ENCODE measurements at regions not wholly inside any gene's neighbourhood (a gene's known extent, or its start where the extent isn't known, plus 50 kb on each side); places are given as distances from the start of the nearest gene placed in this dataset.

DNA sequence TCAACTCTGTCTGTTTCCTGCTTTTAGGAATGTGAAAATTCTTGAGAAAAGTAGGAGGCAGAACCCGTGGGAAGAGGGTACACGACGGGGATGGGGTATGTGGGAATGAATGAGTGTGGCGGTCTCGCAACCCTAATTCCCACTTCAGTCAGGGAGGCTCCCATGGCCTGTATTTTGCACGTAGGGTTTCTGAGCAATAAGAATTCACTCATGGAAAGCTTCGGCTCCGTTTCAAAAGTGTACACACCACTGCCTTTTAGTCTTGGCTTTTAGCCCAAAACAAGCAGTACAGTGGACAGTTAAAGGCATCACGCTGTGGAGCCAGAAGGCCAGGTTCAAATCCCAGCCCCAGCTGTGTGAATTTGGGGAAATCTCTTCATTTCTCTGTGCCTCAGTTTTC lies 116.7 kb downstream of the MN1 start:
- Mint-ChIP-seq H3K4me3 (no peak overlapping the region), H3K9me3 (peaks cover 0 to 9% (median 5%) of the 10 kb centered on the region in 7 donors), H3K27ac (no peak overlapping the region), H3K27me3 (peaks cover 4 to 15% (median 4%) of the 10 kb centered on the region in 3 donors), H3K36me3 (no peaks in the 10 kb centered on the region), H3K4me1 (no peaks in the 10 kb centered on the region)
- DNase-seq = no peak
- no peak for ATAC-seq (ENCODE audit: low read depth in 2 of 2)

DNA sequence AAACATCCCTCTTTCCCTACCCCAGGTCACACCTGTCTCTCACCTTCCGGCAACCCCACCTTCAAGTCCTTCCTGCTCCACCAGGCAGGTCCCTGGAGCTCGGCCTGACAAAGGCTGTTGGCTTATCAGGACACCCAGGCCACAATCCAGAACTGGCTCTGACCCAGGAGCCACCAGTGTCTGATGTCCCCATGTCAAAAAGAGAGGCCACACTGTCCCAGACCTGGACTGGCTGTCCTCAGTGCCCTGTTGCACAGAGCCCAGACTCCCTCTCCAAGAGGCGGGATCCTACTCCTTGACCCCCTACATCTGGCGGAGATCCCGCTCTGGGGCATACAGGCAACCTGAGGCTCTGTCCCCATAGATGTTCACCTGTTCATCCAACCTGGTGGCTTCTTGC lies 116.0 kb downstream of the MN1 start:
- peaks cover 0 to 12% (median 5%) of the 10 kb centered on the region in 7 donors for H3K9me3 Mint-ChIP-seq
- H3K27me3 Mint-ChIP-seq = peaks cover 4 to 10% (median 8%) of the 10 kb centered on the region in 3 donors
- ATAC-seq (ENCODE audit: low read depth in 2 of 2) (no peak), DNase-seq (no peak)
- no peaks in the 10 kb centered on the region for H3K36me3 Mint-ChIP-seq
- H3K4me3 Mint-ChIP-seq = peak overlapping the region in 1 of 8 donors; percentile 67
- no peak overlapping the region for H3K27ac Mint-ChIP-seq
- no peaks in the 10 kb centered on the region for H3K4me1 Mint-ChIP-seq

DNA sequence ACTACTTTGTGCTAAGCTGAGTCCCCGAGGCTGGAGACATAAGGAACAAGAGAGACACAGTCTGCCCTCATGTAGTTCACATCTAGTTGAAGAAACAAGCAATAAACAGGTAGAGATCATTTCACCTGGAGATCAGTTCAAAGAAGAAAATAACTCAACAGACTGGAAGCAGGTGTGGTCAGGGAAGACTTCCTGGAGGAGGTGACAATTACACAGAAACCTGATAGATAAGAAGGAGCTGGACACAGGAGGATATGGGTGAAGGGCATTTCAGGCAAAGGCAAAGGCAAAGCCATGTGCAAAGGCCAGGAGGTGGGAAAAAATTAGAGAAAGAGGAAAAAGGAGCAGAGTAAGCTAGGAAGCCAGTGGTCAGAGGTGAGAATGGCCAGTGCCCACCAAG lies 115.6 kb downstream of the MN1 start:
- no peak for ATAC-seq (ENCODE audit: low read depth in 2 of 2)
- no peak overlapping the region for H3K4me3 Mint-ChIP-seq
- no peak overlapping the region for H3K27ac Mint-ChIP-seq
- H3K27me3 Mint-ChIP-seq = peaks cover 4 to 10% (median 8%) of the 10 kb centered on the region in 3 donors
- H3K36me3 Mint-ChIP-seq = no peaks in the 10 kb centered on the region
- H3K4me1 Mint-ChIP-seq = no peaks in the 10 kb centered on the region
- peaks cover 0 to 12% (median 5%) of the 10 kb centered on the region in 7 donors for H3K9me3 Mint-ChIP-seq
- DNase-seq = no peak

DNA sequence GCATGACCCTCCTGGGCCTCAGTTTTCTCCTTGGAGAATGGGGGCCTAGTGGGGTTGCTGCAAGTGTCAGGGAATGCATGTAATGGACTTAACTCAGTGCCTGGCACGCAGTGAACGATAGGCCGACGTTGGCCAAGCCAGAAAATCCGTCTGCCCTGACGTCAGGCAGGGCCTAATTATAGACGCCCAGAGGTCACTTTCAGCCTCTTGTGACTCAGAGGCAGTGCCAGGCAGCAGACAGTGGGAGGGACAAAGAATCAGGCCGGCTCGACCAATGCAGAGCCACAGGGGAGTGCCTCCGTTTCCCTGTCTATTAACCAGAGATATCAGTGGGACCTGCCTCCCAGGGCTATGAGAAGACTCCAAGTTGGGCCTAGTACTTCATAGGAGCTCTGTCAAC lies 115.0 kb downstream of the MN1 start:
- no peak for DNase-seq
- H3K36me3 Mint-ChIP-seq = no peaks in the 10 kb centered on the region

DNA sequence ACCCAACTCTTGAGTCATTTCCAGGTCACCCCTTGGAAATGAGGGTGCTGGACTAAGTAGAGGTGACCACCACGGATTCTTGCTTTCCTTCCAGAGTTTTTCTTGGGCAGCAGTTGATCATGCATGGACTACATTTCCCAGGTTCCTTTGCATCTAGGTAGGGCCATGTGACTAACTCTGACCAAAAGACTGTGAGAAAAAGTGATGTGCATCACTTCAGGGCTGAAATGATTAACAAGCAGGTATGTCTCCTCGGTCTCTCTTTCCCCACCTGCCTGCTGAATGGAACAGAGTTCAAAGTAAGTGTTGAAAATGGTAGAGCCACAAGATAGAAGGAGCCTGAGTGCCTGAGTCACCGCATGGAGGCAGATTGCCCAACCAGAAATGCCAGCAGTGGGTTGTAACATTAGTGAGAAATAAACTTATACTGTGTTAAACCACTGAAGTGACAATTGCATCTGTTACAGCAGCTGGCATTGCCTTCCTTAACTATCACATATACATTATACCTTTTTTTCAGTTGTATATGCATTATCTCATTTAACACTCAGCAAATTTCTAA lies 113.5 kb downstream of the MN1 start:
- H3K4me3 Mint-ChIP-seq = no peak overlapping the region
- H3K9me3 Mint-ChIP-seq = peaks cover 0 to 12% (median 6%) of the 10 kb centered on the region in 7 donors
- ATAC-seq (ENCODE audit: low read depth in 2 of 2) (no peak), DNase-seq (no peak)
- no peaks in the 10 kb centered on the region for H3K36me3 Mint-ChIP-seq
- peaks cover 4 to 10% (median 8%) of the 10 kb centered on the region in 3 donors for H3K27me3 Mint-ChIP-seq
- no peaks in the 10 kb centered on the region for H3K4me1 Mint-ChIP-seq
- no peak overlapping the region for H3K27ac Mint-ChIP-seq

More for the DNA sequence above, 115.0 kb downstream of the MN1 start:
- no peak for ATAC-seq (ENCODE audit: low read depth in 2 of 2)
- H3K9me3 Mint-ChIP-seq = peaks cover 0 to 12% (median 5%) of the 10 kb centered on the region in 7 donors
- no peaks in the 10 kb centered on the region for H3K4me1 Mint-ChIP-seq
- no peak overlapping the region for H3K27ac Mint-ChIP-seq
- no peak overlapping the region for H3K4me3 Mint-ChIP-seq
- peaks cover 4 to 10% (median 8%) of the 10 kb centered on the region in 3 donors for H3K27me3 Mint-ChIP-seq

DNA sequence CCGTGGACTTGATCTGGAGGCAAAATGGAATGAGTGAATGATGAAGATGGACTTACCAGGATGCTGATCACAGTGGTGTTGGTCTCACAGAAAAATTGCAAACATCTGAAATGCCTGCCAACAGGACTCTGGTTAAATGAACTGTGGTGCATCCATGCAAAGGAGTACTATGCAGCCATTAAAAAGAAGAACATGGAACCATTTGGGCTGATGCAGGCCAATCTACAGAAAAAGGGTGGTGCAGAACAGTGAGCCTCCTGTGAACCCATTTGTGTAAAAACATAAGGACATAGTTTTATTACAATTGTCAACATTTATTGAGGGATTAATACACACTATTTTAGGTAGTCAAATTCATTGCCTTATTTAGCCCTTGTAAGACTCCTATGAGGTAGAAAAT lies 111.9 kb downstream of the MN1 start:
- no peaks in the 10 kb centered on the region for H3K36me3 Mint-ChIP-seq
- no peaks in the 10 kb centered on the region for H3K4me1 Mint-ChIP-seq
- H3K9me3 Mint-ChIP-seq = peaks cover 0 to 14% (median 6%) of the 10 kb centered on the region in 7 donors
- H3K27ac Mint-ChIP-seq = no peak overlapping the region
- H3K27me3 Mint-ChIP-seq = peaks cover 4 to 10% (median 8%) of the 10 kb centered on the region in 3 donors
- no peak for ATAC-seq (ENCODE audit: low read depth in 2 of 2)
- no peak for DNase-seq
- no peak overlapping the region for H3K4me3 Mint-ChIP-seq

DNA sequence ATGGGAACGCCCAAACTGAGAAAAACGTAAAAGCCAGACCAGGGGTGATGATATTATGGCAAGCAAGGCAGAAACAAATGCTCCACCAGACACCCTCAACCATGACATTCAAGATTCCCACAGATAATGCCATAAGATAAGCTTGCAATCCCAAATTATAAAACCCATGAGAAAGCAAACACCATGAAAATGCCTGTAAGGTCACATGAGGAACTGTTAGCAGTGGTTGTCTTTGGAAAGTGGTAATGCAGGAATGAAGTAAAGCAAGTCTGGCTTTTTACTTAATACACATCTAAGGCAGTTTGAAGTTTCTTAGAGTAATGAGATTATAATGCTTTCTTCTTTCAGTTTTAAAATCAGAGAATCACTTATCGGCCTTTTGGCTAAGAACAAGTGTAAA lies 111.0 kb downstream of the MN1 start:
- Mint-ChIP-seq H3K9me3 (peaks cover 0 to 14% (median 6%) of the 10 kb centered on the region in 7 donors), H3K36me3 (no peaks in the 10 kb centered on the region), H3K27ac (no peak overlapping the region), H3K4me1 (no peaks in the 10 kb centered on the region), H3K4me3 (no peak overlapping the region), H3K27me3 (peaks cover 4 to 10% (median 8%) of the 10 kb centered on the region in 3 donors)
- ATAC-seq (ENCODE audit: low read depth in 2 of 2) (no peak), DNase-seq (no peak)

DNA sequence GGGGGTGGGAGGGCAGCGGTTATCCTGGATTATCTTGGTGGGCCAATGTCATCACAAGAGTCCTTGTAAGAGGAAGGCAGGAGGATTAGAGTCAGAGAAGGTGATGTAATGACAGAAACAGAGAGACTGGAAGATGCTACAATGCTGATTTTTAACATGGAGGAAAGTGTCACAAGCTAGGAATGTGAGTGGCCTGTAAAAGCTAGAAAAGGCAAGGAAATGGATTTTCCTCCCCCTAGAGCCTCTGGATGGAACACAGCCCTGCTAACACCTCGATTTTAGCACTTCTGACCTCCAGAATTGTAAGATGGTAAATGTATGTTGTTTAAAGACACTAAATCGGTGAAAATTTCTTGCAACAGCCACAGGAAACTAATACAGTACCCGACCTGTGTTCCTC lies 109.3 kb downstream of the MN1 start:
- H3K4me1 Mint-ChIP-seq = no peaks in the 10 kb centered on the region
- H3K36me3 Mint-ChIP-seq = peaks cover 0 to 4% of the 10 kb centered on the region in 2 donors
- ATAC-seq (ENCODE audit: low read depth in 2 of 2) (no peak), DNase-seq (no peak)
- no peak overlapping the region for H3K27ac Mint-ChIP-seq
- H3K27me3 Mint-ChIP-seq = peaks cover 4 to 10% (median 8%) of the 10 kb centered on the region in 3 donors
- H3K4me3 Mint-ChIP-seq = no peak overlapping the region
- peaks cover 4 to 17% (median 10%) of the 10 kb centered on the region in 7 donors for H3K9me3 Mint-ChIP-seq

DNA sequence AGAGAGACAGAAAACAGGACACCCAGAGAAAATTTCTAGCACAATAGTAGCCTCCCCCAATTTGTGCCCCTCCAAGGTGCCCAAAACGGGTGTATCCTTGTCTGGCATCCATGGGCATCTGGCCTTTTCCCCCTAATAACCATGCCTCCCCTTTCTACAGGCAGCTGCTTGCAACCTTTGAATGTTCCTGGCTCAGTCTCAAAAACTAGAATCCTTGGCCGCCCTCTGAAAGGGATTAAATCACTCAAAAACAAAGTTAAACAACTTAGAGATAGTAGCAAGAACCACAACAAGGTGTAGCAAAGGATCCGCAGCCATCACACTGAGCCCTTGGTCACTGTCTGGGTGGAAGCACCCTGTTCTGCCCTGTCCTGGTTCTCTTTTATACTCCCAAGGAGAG lies 105.6 kb downstream of the MN1 start:
- Mint-ChIP-seq H3K27me3 (no peaks in the 10 kb centered on the region), H3K27ac (no peak overlapping the region), H3K36me3 (peaks cover 0 to 8% of the 10 kb centered on the region in 2 donors), H3K9me3 (peaks cover 9 to 13% (median 10%) of the 10 kb centered on the region in 7 donors), H3K4me1 (no peaks in the 10 kb centered on the region), H3K4me3 (no peak overlapping the region)
- no peak for DNase-seq
- ATAC-seq (ENCODE audit: low read depth in 2 of 2) = no peak

DNA sequence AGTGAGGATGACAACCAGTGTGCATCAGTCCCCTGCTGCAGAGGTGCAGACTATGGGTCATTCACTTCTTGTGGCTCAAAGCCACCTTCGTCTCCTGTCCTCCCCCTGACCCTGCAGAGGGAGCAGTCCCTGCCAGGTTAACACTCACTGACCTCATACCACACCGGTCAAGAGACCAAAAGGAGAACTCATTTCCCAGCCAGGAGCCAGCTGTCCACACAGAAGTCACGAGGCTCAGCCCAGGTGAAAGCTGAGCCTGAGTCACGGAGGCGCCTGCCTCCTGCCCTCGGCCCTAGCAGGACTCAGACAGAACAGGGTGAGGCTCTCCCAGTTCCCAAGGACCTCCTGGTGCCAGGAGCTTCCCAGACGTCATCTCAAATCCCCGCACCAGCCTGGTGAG lies 103.7 kb downstream of the MN1 start:
- Mint-ChIP-seq H3K27me3 (no peaks in the 10 kb centered on the region), H3K36me3 (peaks cover 0 to 8% of the 10 kb centered on the region in 2 donors), H3K4me3 (no peak overlapping the region), H3K27ac (no peak overlapping the region), H3K9me3 (peaks cover 9 to 23% (median 14%) of the 10 kb centered on the region in 7 donors), H3K4me1 (no peaks in the 10 kb centered on the region)
- no peak for DNase-seq
- no peak for ATAC-seq (ENCODE audit: low read depth in 2 of 2)
